Bronchial epithelial cell (primary cell): ENCODE measurements at regions not wholly inside any gene's neighbourhood (a gene's known extent, or its start where the extent isn't known, plus 50 kb on each side); places are given as distances from the start of the nearest gene placed in this dataset.

Experiments used
- DNase-seq: peaks from one replicate; pipeline ENCODE4 v3.0.0-alpha.2; 2010; ENCODE audit warnings: low read depth
- FAIRE-seq: peaks from 2 replicates; lab custom pipeline; 2011; peaks lifted over from hg19 to GRCh38; lab: Jason Lieb, UNC
- H3K27me3 ChIP-seq: 2 replicates; pipeline ENCODE4 v1.5.1; 2011; ENCODE audit warnings: low read length; ENCODE audit not compliant: control insufficient read depth, insufficient read depth
- H3K36me3 ChIP-seq: 2 replicates; pipeline ENCODE4 v1.5.1; 2011; ENCODE audit warnings: low read length; ENCODE audit not compliant: control insufficient read depth, insufficient read depth
- H3K4me3 ChIP-seq: 2 replicates; pipeline ENCODE4 v1.5.1; 2011; ENCODE audit warnings: mild to moderate bottlenecking, low read depth, low read length, control low read depth
- TF ChIP-seq, protein P1 (sequence below): IDR thresholded peaks from 2 replicates; pipeline ENCODE4 v1.5.1; 2011; ENCODE audit warnings: mild to moderate bottlenecking, moderate library complexity, low read length, control low read depth, inconsistent platforms; ENCODE audit not compliant: insufficient read depth, severe bottlenecking

- DNase-seq = no peak
- no peaks in the 10 kb centered on the region for H3K27me3 ChIP-seq
- no peak for FAIRE-seq
- no peaks in the 10 kb centered on the region for H3K36me3 ChIP-seq
- H3K4me3 ChIP-seq = no peak overlapping the region
- TF ChIP-seq, protein P1, sequence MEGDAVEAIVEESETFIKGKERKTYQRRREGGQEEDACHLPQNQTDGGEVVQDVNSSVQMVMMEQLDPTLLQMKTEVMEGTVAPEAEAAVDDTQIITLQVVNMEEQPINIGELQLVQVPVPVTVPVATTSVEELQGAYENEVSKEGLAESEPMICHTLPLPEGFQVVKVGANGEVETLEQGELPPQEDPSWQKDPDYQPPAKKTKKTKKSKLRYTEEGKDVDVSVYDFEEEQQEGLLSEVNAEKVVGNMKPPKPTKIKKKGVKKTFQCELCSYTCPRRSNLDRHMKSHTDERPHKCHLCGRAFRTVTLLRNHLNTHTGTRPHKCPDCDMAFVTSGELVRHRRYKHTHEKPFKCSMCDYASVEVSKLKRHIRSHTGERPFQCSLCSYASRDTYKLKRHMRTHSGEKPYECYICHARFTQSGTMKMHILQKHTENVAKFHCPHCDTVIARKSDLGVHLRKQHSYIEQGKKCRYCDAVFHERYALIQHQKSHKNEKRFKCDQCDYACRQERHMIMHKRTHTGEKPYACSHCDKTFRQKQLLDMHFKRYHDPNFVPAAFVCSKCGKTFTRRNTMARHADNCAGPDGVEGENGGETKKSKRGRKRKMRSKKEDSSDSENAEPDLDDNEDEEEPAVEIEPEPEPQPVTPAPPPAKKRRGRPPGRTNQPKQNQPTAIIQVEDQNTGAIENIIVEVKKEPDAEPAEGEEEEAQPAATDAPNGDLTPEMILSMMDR = no peak
Observed at GRCh38 chr10:7470371-7470770, 59.5 kb upstream of the SFMBT2 start.

DNA sequence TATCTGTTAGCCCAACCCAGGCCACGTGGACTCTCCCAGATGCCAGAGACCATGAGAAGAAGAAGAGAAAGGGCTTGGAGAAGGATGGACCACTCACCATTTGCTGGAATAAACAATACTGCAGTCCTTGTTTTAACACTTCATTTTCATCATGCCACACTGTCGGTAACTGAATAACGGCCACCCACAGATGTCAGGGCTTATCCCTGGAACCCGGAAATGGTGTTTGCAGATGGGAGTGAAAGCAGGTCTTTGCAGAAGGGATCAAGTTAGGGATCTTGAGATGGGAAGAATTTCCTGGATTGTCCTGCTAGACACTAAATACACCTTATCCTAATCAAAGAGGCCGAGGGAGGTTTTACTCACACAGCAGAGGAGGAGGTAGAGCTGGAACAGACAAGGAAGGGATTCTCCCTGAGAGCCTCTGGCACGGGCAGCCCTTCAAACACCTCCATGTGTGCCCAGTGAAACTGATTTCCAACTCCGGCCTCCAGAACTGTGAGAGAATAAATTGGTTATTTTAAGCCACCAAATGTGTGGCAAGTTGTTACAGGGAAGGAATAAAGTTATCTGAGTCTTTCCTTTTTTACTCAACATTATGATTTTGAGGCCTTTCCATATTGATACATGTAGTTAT, 56.3 kb upstream of the SFMBT2 start:
- no peaks in the 10 kb centered on the region for H3K27me3 ChIP-seq
- FAIRE-seq = no peak
- no peak for DNase-seq
- H3K36me3 ChIP-seq = no peaks in the 10 kb centered on the region
- TF ChIP-seq, protein P1 = no peak
- no peak overlapping the region for H3K4me3 ChIP-seq

DNA sequence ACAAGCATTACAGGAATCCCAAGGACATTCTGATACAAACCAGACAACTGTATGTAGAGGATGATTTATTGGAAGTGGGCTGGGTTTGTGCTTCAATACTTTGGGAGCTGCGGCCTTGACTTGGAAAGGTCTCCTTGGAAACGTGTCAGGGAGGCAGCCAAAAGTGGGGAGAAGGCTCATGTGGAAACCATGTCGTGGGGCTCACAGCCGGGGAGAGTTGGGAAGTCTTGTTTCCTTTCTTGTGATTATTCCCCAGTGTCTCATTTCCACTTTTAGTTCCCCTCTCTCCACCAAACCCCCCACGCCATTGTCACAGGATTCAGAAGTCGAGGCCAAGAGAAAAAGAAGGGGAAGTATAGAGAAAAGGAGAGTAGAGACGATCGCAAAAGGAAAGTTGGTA, 53.9 kb upstream of the SFMBT2 start:
- FAIRE-seq (no peak), DNase-seq (no peak)
- no peaks in the 10 kb centered on the region for H3K27me3 ChIP-seq
- TF ChIP-seq, protein P1 = no peak
- H3K4me3 ChIP-seq = no peak overlapping the region
- H3K36me3 ChIP-seq = no peaks in the 10 kb centered on the region
